DMS153 (cell line): ENCODE measurements at regions not wholly inside any gene's neighbourhood (a gene's known extent, or its start where the extent isn't known, plus 50 kb on each side); places are given as distances from the start of the nearest gene placed in this dataset.

Experiments used
- DNase-seq: peaks from one replicate; lab custom pipeline; 2025; lab: John Stamatoyannopoulos, UW

DNA sequence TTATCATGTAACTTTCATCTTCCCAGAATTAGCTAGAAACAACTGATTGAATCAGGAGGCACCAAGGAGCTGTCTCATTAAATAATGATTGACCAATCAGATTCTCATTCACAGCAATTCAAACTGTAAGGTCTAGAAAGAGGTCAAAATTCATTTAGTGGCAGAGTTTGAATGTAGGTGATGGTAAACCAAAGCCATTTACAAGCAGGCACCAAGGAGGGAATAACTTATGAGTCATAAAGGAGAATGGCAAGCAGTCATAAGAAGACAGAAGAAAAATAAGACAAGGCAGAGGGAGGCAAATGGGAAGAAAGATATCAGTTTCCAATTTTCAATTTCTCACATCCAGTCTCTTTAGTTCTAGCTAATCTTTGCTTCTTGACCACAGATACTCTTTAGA lies 52.9 kb upstream of the DEFB112 start:
- no peak for DNase-seq

DNA sequence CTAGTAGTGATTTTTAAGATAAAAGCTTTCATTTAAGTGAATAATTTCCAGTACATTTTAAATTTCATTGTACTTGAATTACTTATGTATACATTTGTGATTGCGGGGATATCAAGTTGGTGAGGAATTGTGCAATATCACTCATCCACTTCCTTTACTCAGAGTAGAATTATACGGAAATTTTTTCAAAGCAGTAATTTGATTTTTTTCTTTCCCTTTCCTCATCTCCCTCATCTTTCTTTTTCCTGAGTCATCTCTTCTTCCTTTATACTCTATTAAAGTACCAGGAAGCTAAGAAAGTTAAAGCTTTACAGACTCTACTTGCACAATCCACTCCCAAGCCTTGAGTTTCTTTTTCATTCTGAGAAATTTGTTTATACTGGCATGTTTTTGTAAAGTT lies 60.9 kb upstream of the DEFB112 start:
- no peak for DNase-seq

DNA sequence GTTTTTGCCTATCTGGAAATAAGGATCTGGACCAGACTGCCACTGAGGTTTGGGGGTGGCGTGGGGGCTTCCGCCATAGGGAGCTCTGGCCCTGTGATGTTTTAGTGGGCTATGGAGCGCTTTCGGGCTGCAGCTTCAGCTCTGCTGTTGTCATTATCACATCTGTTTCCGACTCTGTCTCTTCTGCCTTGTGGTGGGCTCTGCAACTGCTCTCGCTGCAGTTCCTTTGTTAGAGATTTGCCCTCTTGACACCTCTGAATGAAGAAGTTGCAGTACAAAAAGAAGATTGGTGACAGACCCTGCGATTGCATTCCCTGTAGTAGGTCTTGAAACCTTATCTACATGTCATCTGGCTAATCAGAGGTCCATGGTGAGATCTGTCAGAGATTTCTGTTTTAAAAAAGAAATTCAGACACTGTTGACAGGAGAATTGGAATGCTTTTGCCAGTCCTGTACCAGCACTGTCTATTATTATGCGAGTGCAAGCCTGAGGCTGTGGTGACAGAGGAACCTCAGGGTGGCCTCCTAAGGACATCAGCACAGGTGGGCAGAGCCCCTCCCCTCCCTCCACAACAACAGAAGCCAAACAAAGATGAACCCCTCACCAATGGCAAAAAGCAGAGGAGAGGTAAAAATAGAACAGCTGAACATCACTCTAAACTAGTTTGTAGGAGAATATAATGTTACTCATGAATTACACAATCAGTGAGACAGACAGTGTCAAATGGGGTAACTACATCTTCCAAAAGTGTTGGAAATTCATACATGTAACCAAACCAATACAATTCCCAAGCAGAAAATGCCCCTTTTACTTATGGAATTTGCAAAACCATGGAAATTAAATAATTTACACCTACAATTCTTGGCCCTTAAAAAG lies 63.5 kb upstream of the DEFB112 start:
- DNase-seq = no peak

DNA sequence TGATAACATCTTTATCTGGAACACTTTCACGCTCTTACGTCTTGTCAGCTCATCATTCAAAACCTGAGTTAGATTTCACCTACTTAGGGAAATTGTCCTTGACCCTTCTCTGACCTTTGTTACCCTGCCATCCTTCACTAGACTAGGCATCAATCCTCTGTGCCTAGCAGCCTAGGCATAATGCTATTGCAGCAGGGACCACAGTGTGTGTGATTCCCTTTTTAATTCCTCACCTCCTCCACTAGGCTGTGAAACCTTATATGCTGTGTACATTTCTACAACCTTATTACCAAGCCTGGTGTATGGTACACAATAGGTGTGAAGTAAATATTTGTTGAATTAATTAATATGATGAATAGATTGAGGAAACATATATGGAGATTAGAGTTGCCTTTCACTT lies 66.7 kb upstream of the DEFB112 start:
- DNase-seq = no peak

DNA sequence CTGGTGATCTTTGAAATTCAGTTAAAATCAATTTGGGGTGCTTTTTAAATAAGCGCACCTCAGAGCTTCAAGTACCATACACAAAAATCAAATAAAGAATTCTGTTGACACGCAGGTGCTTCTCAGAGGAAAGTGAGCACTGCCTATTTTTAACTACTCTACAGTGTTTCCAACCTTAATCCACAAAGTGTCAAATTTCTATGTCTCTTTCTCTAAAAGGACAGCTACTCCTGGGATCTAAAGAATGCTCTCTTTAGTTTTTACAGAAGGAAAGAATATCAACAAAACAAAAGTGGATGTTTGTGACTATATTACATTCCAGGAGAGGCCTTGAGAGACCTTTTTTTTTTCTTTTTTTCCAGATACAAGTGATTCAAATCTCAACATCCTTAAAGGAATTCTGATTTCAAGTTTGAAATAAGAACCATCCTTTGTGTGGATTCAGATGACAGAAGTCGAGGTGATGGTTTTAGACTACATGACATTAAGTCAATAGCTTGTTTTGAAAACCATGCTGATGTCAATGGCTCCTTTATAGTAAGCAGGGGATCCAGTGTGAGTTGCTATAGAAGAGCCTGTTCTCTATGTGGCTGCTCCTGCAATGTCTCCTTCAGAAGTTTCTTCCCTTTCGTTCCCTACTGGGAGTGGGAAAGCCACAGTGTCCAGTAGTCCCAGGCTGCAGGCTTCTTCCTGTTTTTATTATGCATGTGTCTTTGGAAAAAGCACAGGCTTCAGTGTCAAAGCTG lies 67.2 kb upstream of the DEFB112 start:
- DNase-seq = no peak

DNA sequence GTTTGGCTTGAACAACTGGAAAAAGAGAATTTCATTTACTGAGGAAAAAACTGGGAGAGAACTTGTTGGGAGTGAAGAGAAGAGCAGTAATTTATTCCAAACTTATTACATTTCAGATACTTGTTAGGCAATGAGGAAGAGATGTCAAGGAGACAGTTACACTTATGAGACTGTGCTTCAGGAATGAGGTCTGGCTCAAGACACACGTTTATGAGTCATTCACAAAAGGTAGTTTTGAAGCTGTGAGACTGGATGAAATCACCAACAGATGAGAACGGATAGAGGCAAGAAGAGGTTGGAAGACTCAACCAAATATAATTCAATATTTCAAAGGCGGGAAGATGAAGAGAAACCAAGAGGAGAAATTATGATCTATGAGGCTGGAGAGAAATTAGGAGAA lies 70.6 kb upstream of the DEFB112 start:
- DNase-seq = no peak

DNA sequence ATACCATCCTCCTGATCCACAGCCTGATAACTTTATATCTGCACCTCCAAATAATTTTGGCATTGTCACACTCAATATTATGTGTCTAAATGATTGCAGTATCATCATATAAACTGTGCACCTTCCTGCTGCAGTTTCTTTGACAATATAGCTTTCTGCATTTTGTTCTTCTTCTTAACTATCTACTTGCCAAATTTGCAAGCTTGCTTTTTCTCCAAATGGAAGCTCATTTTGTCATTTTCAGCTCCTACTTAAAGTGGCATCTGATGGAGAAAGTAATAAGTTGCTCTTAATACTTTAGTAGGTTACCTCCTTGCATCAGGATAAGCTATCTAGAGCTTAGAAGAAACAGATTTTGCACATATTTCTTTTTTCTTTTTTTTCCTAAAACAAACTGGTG lies 74.0 kb upstream of the DEFB112 start:
- DNase-seq = no peak

DNA sequence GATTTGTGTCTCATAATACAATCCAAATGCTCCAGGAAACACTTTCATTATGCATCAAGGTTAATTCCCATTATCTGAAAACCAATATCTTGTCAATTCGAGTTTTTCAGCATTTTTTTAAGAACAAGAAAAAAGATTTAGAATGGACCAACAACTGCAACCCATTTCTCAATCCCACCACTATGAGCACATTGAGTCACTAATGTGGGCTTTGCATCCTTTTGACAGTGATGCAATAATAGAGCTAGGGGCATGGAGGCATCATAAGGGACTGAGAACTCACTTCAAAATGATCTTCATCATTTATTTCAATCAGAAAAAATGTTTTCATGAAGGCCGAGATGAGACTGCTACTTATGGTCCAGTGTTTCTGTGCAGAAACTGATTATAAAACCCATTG lies 74.8 kb upstream of the DEFB112 start:
- no peak for DNase-seq

DNA sequence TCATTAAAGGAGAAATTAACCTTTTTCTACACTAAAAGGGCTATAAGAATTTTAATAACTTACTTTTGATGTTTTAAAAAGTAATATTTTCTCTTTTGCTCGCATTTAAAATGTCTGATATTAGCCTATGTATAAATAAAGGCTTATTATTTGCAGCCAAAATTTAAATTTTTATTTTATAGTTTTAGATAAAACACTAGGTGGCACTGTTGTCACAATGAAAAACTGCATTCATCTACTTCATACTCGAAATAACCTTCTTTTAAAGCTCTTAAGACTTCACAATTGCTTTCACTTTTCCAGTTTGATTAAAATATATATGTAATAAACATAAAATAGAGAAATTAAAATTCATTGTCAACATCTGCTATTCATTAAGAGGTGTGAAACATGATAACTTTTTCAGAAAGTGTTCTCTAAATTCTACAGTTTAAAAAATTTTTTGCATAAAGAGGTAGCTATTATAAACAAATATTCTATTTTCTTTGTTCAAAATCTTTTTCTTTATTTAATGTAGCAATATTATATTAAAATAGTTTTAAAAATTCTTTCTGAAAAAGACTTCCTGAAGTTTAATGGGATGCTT lies 78.8 kb upstream of the DEFB112 start:
- no peak for DNase-seq

DNA sequence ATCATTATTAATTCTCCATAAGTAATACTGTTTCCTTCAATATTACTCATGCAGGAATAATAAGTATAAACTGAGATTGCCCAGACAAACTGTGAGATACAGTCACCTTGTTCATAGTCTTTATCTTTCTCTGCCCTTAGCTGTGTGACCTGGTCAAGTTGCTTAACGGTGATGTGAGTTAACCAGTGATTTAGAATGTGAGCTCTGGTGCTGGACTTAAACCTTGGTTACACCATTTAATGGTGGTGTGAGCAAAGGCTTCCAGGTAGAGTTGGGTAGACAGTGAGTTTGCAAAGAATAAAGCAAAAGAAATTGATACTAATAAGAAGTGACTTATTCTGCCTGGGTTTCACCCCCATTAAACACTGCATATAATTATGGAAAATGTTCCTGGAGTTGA lies 86.2 kb upstream of the DEFB112 start:
- DNase-seq = no peak

DNA sequence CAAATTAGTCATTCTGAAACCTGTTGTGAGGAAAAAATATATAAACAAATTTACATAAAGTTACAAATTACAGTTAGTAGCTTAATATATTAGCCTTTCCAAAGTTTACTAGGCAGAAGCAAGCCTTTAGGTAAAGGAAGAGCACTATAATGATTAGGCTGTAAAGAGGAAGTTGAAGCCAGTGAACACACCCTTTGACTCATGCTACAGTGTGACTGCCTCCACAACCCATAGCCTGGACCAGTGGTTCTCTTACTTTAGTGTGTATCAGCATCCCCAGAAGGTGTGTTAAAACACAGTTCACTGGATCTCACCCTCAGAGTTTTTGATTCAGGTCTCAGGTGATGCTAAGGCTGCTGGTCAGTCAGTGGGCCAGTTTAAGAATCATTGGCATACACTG lies 91.4 kb upstream of the DEFB112 start:
- no peak for DNase-seq

DNA sequence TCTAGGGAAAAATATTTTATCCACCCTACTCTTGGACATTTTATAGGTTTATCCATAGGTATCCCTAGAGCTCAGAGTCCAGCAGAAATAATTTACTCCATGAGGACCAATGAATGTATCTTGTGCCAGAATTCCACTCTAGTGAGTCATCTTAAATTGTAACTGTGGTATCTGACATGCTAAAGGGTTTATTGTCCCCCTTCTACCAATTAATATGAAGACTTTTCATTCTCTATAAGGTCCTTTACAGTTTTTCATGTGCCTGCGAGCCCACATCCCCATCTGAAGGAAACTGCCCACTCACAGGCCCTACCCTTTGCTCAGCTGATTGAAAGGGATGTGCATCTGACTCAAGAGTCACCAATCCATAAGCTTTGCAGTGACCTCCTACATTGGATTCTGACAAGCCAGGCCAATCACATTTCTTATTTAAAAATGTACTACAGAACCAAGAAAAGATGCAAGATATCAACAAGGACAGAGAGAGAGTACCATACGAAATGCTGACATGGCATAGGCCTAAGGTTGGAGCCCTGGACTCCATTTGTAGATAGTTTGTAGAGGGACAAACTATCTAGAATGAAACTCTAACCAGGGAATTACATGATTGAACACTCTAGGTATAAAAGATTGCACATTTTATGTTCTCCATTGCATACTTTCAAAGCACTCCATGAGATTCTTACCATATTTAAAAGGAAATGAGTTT lies 93.4 kb upstream of the DEFB112 start:
- DNase-seq = no peak

DNA sequence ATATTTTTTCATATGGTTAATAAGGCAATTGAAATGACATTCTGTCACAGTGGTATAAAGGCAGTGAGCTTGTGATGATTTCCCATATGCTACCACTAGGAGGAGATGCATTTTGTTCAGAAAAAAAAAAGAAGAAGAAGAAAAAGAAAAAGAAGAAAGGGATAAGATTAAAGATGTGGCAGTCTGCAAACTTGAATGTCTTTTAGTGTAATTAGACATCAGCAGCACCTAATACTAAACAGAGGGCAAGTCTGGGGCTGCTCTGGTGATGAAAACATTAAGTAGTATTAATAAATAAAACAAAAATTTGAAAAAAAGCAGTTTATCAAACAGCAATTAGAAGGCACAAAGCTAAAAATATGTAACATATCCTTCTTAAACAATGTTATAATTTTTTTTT lies 95.4 kb upstream of the DEFB112 start:
- no peak for DNase-seq

DNA sequence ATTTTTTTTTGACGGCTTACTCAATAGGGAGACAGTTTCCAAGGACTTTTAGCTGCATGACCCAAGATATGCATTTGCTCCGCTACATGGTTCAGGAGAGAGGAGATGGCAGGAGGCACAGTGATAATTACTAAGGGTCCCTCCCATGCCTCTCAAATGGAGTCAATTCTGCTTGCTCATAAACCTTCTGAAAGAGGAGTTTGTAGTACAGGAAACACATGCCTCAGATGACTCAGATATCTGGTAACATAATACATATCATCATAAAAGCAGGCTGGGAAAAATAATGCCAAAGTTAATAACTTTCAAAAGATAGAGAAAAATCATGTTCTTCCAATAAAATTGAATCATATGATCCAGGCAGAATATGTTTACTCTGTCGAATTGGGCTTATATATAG lies 97.6 kb upstream of the DEFB112 start:
- no peak for DNase-seq

DNA sequence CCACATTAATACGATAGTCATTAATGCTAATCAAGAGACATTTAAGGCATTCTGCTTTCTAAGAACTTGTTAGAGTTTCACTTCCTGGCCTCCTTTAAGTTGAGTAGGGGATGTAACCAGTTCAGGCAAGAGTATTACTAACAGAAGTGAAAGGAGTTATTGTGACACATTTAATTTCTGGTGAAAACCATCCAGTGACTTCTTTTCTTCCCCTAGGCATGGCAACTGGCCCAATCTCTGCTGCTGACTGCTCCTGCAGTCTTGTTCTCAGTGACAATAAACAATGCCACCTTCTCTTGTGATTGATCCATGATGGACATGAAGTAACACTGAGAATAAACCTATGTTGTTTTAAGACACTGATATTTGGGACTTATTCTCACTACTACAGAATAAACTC lies 130.9 kb upstream of the DEFB112 start:
- DNase-seq = no peak

DNA sequence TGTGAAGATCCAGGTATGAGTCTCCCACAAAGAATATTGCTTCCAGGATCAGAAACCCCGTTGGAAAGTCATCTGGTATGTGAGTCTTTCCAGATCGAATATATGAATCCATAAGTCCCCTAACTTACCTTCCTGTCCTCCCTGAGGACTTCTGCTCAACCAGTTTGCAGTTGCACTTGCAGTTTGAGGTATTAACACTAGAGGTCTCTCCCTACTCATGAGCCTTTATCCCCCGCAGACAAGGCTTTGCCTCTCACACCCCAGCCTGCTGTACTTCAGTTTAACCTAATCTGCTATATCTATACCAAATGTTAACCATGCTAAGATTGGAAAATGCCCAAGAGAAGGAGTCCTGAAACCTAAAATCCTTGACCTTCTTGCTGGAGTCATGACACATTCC lies 135.3 kb upstream of the DEFB112 start:
- no peak for DNase-seq

DNA sequence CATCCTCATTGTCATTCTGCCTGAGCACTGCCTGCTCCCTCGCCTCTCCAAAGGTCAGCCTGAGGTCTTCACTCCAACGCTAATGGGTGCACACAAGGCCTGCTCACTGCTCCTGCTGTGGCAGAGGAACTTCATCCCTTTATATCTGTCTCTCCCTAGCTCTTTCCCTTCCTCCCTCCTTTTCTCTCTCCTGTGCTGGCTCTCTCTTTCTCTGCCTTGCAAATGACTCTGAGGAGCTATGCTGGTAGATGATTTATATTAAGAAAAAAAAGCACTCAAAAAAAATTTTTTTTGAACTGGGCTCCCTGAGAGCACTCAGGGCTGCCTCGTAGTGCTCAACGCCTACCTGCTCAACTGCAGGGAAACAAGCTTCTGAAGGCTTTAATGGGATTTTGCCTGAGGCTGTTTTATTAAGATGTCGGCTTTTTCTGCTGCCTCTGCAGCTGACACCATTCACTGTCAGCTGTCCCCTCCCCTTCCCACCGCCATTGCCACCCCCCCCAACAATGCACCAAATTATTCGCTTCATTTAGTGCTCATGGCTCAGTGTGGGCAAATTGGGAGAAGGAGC lies 137.7 kb upstream of the DEFB112 start:
- DNase-seq = no peak

DNA sequence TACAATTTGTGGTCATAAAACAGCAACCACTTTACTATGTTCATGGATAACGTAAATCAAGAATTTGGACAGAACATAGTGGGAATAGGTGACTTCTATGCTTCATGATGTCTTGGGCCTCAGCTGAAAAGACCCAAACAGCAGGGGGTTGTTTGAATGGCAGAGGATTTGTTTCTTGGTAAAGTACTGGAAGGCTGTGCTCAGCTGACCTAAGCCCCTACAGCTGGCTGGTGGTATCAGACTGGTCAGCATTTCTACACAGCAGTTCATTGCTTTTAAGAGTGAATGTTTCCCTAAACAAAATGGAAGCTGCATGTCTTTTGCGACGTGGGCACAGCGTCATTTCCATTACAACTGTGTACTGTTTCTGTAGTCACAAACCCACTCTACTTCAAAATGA lies 148.5 kb upstream of the DEFB112 start:
- no peak for DNase-seq

DNA sequence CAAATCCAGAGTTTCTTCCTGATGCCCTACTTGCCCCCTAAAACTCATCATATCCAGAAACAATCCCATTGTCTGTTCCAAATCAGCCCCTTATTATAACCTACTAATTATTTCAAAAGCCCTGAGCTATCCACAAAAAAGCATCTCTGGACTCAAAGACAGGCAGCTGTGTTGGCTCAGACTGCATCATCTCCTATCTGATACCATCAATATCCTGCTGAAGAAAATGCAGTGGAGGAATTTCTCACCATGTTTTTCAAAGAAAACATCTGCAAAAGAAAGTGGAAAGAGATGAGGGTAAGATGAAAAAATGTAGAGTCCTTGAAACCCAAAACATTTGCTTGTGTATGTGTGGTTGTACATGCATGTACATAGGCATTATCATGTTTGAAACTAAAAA lies 153.0 kb upstream of the DEFB112 start:
- no peak for DNase-seq

DNA sequence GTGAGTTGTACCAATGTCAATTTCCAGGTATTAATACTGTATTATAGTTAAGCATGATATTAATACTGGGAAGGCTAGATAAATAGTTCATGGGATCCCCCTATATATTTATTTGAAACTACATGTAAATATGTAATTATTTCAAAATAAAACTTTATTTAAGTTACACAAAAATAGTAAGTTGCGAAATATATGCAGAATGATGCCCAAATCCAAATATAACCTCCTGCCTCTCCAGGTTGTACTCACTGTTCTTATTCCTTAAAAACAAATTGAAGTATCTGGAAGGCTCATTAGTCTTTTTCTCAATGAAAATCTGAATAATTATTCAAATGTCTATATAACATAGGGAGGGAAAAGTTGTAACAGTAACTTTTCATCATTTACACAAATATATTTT lies 161.9 kb upstream of the DEFB112 start:
- no peak for DNase-seq

DNA sequence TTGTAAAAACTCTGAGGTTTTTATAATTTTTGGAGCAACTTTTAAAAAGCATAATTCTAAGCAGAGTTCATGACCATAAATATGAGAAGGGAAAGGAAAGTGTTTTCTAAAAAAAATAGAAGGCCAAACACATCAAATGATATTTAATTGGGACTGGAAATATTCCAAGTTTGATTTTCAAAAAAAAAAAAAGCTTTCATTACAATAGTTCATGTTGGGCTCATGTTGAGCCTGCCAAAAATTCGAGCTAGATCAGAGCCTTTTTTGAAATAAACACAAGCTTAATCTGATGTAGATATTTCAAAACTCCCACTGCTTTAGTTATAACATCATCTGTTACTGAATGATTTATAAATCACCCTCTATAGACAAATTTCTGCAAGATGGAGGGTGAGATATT lies 163.4 kb upstream of the DEFB112 start:
- no peak for DNase-seq

DNA sequence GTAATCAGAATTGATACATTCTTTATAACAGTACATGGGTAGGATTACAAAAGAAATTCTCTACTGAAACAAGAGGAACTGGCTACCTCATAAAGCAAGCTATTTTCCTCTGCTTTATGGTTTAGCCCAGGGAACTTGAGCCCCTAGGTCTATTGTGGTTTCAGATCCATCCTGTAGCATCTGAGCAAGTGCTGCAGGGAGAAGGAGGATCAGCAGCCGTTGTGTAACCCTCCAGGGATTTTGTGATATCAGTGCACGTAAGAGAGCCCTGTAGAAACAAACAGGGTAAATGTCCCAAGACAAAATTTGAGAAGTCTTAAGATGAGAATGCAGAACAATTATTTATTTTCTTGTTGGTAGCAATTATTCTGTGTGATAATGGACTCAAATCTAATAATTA lies 165.2 kb upstream of the DEFB112 start:
- no peak for DNase-seq
